Myocyte (in vitro differentiated cells): ENCODE measurements at regions not wholly inside any gene's neighbourhood (a gene's known extent, or its start where the extent isn't known, plus 50 kb on each side); places are given as distances from the start of the nearest gene placed in this dataset.

Source experiments
- DNase-seq: peaks from one replicate; pipeline ENCODE4 v3.0.0-alpha.2; 2012; ENCODE audit warnings: low read depth

GRCh38 chr2:217285926-217286325 is 426.1 kb upstream of the TNP1 start:
- DNase-seq = no peak

GRCh38 chr2:217283460-217283859 is 423.6 kb upstream of the TNP1 start:
- DNase-seq = no peak

GRCh38 chr2:217282531-217282930 is 422.7 kb upstream of the TNP1 start:
- no peak for DNase-seq

- DNase-seq = peak; percentile 98
Measured at GRCh38 chr2:217279556-217279955, 419.7 kb upstream of the TNP1 start.

- DNase-seq = peak; percentile 80
Measured at GRCh38 chr2:217279140-217279539, 419.3 kb upstream of the TNP1 start.

GRCh38 chr2:217277646-217278398 is 418.0 kb upstream of the TNP1 start:
- DNase-seq = peak; percentile 90

GRCh38 chr2:217276433-217276832 is 416.6 kb upstream of the TNP1 start:
- no peak for DNase-seq

GRCh38 chr2:217275091-217275490 is 415.2 kb upstream of the TNP1 start:
- no peak for DNase-seq

- DNase-seq = no peak
Measured at GRCh38 chr2:217274578-217274977, 414.7 kb upstream of the TNP1 start.

GRCh38 chr2:217273851-217274250 is 414.0 kb upstream of the TNP1 start:
- DNase-seq = no peak

GRCh38 chr2:217273162-217273561 is 413.3 kb upstream of the TNP1 start:
- DNase-seq = no peak

- DNase-seq = peak; percentile 56
Measured at GRCh38 chr2:217271813-217272212, 411.9 kb upstream of the TNP1 start.

- DNase-seq = no peak
Measured at GRCh38 chr2:217270485-217271121, 410.7 kb upstream of the TNP1 start.

GRCh38 chr2:217269701-217270484 is 410.0 kb upstream of the TNP1 start:
- DNase-seq = no peak

- no peak for DNase-seq
Measured at GRCh38 chr2:217268978-217269377, 409.1 kb upstream of the TNP1 start.

- DNase-seq = no peak
Measured at GRCh38 chr2:217267758-217268157, 407.9 kb upstream of the TNP1 start.

- no peak for DNase-seq
Measured at GRCh38 chr2:217263756-217264155, 403.9 kb upstream of the TNP1 start.

- DNase-seq = no peak
Measured at GRCh38 chr2:217262911-217263310, 403.0 kb upstream of the TNP1 start.

GRCh38 chr2:217261452-217261851 is 401.6 kb upstream of the TNP1 start:
- DNase-seq = peak; percentile 64

GRCh38 chr2:217260441-217261115 is 400.7 kb upstream of the TNP1 start:
- DNase-seq = no peak

GRCh38 chr2:217258170-217258569 is 398.3 kb upstream of the TNP1 start:
- no peak for DNase-seq

GRCh38 chr2:217256251-217256650 is 396.4 kb upstream of the TNP1 start:
- DNase-seq = peak; percentile 93
